Neutrophil (primary cell): ENCODE measurements at regions not wholly inside any gene's neighbourhood (a gene's known extent, or its start where the extent isn't known, plus 50 kb on each side); places are given as distances from the start of the nearest gene placed in this dataset.

Experiments
- H3K27ac ChIP-seq: fragments of 200-600 bp; sonication (generic); 2 replicates; pipeline ENCODE4 v1.5.1; 2016; ENCODE audit warnings: mild to moderate bottlenecking, moderate library complexity
- H3K27me3 ChIP-seq: fragments of 200-600 bp; sonication (generic); 2 replicates; pipeline ENCODE4 v1.6.0; 2016; ENCODE audit warnings: mild to moderate bottlenecking
- H3K36me3 ChIP-seq: fragments of 200-600 bp; sonication (generic); 2 replicates; pipeline ENCODE4 v1.5.1; 2017
- H3K4me1 ChIP-seq, 2 experiments: fragments of 200-600 bp in 1 of 2; sonication (generic) in 1 of 2; 1 replicate in 1 of 2; 2 replicates in 1 of 2; pipeline versions ENCODE4 v1.5.1 to v1.6.1; 2013 to 2016; ENCODE audit warnings: low read depth in 1 of 2, low read length in 1 of 2, mild to moderate bottlenecking in 1 of 2, moderate library complexity in 1 of 2; ENCODE audit not compliant: control insufficient read depth in 1 of 2, insufficient read depth in 1 of 2
- H3K4me3 ChIP-seq, 2 experiments: fragments of 200-600 bp in 1 of 2; sonication (generic) in 1 of 2; 1 replicate in 1 of 2; 2 replicates in 1 of 2; pipeline ENCODE4 v1.5.1; 2013 to 2016; ENCODE audit warnings: low read depth in 1 of 2, low read length in 1 of 2, mild to moderate bottlenecking in 1 of 2, moderate library complexity in 1 of 2
- H3K9me3 ChIP-seq: fragments of 200-600 bp; sonication (generic); 2 replicates; pipeline ENCODE4 v1.5.1; 2016
- CTCF ChIP-seq: fragments of 200-600 bp; sonication (generic); IDR thresholded peaks from 2 replicates; pipeline ENCODE4 v1.5.1; 2016; ENCODE audit warnings: antibody characterized with exemption

DNA sequence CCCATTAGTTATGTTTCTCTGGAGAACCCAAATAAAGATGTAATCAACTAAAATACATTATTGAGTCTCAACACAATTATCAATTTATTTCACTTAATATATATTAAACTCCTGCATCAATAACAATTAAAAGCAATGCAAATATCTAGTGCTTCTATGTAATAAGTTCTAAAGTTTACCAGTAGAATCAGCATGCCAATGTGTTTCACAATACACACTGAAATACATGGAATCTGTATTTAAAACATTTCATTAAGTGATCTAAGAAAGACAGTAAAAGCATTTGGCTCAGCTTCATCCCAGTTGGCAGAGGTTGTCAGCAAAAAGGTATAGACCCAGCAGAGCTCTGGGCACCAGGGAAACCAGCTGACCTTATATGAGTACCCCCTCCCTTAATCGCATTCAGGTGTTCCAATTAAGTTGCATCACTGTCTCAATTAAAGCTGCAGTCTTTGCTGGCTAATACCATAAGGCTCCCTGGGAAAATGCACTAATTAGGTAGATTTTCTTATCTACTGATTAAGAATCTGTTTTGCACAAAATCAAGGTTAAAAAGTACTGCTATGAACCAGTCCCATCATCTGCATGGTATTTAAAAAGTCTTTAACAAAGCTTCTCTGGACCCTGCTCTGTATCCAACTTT, 63.1 kb downstream of the NIBAN1 start:
- H3K27ac ChIP-seq, result no peak overlapping the region
- H3K4me1 ChIP-seq, result no peaks in the 10 kb centered on the region
- H3K4me3 ChIP-seq, result no peak overlapping the region
- no peaks in the 10 kb centered on the region for H3K27me3 ChIP-seq
- no peak for TF ChIP-seq CTCF
- H3K36me3 ChIP-seq, result no peaks in the 10 kb centered on the region
- no peaks in the 10 kb centered on the region for H3K9me3 ChIP-seq

- H3K36me3 ChIP-seq, result no peaks in the 10 kb centered on the region
- no peak for TF ChIP-seq CTCF
- H3K4me1 ChIP-seq, result no peaks in the 10 kb centered on the region
- H3K27ac ChIP-seq, result no peak overlapping the region
- H3K27me3 ChIP-seq, result no peaks in the 10 kb centered on the region
- H3K4me3 ChIP-seq, result no peak overlapping the region
- H3K9me3 ChIP-seq, result no peaks in the 10 kb centered on the region
Observed at GRCh38 chr1:184910691-184911091, 63.6 kb downstream of the NIBAN1 start.

DNA sequence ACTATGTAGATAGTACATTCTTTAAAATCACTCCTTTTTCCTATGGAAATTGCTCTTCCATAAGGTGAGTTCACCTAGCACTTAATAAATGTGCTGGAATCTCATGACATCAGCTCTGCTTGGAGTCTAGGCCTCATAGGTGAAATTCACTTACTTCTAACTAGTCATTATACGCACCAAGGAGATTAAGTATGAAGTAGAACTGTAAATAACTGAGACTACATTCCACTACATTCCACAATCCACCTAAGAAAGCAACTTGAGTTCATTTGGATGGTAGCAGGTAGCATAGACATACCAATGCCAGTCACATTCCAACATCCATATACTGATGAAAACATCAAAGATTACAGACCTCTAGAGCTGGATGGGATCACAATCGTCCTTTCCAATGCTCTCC, 64.3 kb downstream of the NIBAN1 start:
- TF ChIP-seq CTCF, result no peak
- H3K27ac ChIP-seq, result no peak overlapping the region
- peaks cover 4 to 5% of the 10 kb centered on the region in 2 experiments for H3K4me1 ChIP-seq
- no peaks in the 10 kb centered on the region for H3K36me3 ChIP-seq
- no peaks in the 10 kb centered on the region for H3K27me3 ChIP-seq
- H3K9me3 ChIP-seq, result no peaks in the 10 kb centered on the region
- no peak overlapping the region for H3K4me3 ChIP-seq

DNA sequence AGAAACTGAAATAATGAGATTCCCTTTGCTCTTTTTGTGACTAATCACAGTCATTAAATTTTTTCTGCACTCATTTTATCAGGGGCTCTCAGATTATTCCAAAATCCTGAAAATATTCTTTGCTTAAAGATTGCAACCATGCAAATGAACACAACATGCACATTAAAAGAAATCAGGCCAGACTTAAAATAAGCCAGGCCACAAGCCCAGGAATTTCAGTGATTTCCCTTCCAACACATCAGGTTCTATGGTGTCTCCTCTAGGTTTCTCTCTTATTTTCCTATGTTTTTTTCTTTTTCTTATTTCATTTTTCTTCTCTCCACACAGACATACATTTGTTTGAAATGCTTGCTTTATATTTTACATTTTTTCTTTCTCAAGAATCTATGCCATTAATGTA, 65.3 kb downstream of the NIBAN1 start:
- Histone ChIP-seq H3K4me3 (no peak overlapping the region), H3K27ac (no peak overlapping the region), H3K9me3 (no peaks in the 10 kb centered on the region), H3K27me3 (no peaks in the 10 kb centered on the region), H3K4me1 (peaks cover 12 to 13% of the 10 kb centered on the region in 2 experiments), H3K36me3 (no peaks in the 10 kb centered on the region)
- TF ChIP-seq CTCF, result no peak

DNA sequence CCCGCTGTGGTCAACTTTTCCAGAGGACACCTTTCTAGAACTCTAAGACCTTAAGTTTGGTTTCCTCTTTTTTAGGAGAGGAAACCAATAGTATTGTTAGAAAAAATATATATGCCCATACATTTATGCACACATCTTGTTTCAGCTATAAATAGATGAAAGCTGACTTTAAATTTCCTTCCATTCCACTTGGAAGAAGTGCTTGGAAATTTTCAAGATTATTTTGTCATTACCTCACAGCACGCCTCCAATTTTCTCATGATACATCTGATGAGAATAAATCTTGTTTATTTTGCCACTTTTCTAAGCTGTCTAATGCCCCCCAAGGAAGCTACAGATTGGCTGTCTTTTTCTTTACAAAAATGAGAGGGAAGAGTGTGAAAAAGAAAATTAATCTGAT, 65.8 kb downstream of the NIBAN1 start:
- no peak for TF ChIP-seq CTCF
- Histone ChIP-seq H3K4me1 (peaks cover 12 to 13% of the 10 kb centered on the region in 2 experiments), H3K36me3 (no peaks in the 10 kb centered on the region)

More for the DNA sequence above, 65.8 kb downstream of the NIBAN1 start:
- Histone ChIP-seq H3K4me3 (no peak overlapping the region), H3K9me3 (no peaks in the 10 kb centered on the region), H3K27me3 (no peaks in the 10 kb centered on the region), H3K27ac (peak overlapping the region; percentile 14)
